GM04504 (cell line): ENCODE measurements at regions not wholly inside any gene's neighbourhood (a gene's known extent, or its start where the extent isn't known, plus 50 kb on each side); places are given as distances from the start of the nearest gene placed in this dataset.

Experiments used
- DNase-seq: peaks from one replicate; pipeline ENCODE4 v3.0.0-alpha.2; 2012; ENCODE audit warnings: low read depth

DNA sequence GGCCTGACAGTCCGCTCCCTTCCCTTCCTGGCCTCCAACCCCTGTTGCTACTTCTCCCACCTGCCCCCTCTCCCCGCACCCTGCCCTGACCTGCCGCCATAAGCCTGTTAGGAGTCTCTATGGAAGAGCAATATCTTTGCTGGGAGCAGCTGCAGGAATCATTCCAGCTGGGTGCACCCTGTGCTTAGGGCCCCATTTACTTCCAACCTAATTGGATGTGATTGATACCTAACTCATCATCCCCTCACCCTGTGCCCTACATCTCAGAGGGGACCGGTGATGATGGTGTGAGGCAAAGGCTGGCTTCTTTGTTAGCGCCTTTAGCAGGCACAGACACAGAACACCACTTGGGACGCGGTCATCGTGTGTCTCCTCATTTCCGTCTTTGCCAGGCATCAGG lies 80.0 kb upstream of the FAM180A start:
- no peak for DNase-seq

DNA sequence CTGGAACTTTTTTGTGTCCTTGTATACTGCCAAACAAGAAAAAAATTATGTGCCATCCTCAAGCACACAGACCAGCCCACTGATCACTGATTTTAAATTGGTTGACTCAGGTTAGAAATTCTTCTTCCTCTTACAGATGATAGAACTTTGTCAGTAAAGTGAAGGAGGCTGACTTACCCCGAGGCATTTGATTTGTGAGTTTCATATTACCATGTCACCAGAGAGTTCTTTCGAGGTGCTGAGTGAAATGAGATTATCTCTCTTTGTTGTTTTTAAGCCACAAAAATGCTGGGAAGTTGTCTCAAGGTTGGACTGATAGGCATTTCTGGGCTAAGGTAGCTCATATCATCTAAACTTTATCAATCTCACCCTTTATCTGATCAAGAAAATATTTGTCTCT lies 78.8 kb upstream of the FAM180A start:
- no peak for DNase-seq

GRCh38 chr7:135825406-135825805 lies 76.8 kb upstream of the FAM180A start:
- DNase-seq: no peak

DNA sequence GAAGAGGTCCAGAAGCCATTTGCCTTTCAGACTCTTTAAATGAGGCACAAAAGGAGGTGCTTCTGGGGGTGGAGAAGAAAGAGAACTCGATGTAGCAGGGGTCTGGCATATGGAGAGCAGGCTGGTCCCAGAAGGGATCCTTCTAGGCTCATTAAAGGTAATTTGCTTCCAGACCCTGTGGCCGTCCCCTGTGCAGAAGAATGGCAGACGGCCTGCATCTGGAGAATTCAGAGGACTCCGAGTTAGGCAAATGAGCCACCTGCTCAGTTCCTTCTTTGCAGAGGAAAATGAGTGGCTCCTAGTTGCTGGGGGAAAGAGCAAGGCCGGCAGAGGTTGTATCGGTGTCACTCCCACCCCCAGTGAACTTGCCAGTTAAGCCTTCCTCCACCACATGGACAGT lies 73.8 kb upstream of the FAM180A start:
- DNase-seq: no peak

DNA sequence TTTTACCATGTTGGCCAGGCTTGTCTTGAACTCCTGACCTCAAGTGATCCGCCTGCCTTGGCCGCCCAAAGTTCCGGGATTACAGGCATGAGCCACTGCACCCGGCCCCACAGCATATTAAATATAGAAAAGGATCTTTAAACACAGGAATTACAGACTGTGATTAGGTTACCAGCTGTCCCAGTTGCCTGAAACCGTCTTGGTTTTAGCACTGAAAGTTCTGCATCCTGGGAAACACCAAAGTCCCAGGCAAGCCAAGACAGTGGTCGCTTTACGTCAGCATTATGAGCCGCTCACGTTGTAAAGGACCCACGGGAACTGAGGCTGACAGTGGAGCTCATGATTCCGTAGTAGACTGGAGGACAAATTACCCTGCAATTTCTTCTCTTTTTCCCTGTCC lies 69.0 kb upstream of the FAM180A start:
- no peak for DNase-seq

- DNase-seq: no peak
These were observed 66.4 kb upstream of the FAM180A start for GRCh38 chr7:135815033-135815432.

DNA sequence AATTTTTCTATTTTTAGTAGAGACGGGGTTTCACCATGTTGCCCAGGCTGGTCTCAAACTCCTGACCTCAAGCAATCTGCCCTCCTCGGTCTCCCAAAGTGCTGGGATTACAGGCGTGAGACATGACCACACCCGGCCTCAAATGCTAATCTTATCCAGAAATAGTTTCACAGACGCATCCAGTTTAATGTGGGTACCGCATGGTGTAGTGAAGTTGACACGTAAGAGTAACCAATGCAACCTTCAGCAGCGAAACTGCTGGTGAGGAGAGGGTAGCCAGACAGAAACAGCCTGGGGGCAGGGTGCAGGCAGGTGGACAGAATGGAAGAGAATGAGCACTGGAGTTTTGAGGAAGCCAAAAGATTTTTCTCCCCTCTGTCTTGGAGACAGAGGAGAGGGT lies 63.5 kb upstream of the FAM180A start:
- DNase-seq: no peak

DNA sequence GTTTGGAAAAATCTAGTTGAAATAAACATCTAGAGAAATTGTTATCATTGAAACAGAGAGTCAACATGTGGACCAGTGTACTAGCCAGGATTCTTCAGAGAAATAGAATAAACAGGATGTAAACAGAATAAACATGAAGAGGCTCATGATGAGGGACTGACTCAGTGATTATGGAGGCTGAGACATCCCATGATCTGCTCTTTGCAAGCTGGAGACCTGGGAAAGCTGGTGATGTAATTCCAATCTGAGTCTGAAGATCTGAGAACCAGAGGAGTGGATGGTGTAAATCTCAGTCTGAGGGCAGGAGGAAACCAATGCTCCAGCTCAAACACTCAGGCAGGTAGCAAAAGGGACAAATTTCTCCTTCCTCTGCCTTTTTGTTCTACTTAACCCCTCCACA lies 62.9 kb upstream of the FAM180A start:
- DNase-seq: no peak

DNA sequence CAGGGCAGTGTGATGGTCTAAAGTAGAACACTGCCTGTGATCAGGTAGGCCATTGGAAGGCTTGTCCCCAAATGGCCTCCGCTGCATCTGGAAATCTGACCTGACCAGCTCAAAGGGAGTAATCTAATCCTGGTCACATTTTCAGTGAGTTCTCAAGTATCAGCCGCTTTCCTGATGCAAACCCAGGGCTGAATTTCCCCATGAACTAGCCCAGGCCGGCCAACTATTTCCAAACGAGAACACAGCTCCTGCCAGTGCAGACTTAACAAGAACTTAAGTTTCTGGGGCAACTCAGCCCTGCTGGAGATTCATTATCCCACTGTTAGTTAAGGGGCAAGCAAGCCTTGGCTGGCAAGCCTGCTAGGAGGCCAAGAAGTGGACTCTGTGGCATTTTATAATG lies 59.6 kb upstream of the FAM180A start:
- no peak for DNase-seq

- no peak for DNase-seq
These were observed 54.5 kb upstream of the FAM180A start for GRCh38 chr7:135803143-135803542.

GRCh38 chr7:135802697-135803096 lies 54.1 kb upstream of the FAM180A start:
- no peak for DNase-seq

- no peak for DNase-seq
These were observed 53.3 kb upstream of the FAM180A start for GRCh38 chr7:135801877-135802276.

DNA sequence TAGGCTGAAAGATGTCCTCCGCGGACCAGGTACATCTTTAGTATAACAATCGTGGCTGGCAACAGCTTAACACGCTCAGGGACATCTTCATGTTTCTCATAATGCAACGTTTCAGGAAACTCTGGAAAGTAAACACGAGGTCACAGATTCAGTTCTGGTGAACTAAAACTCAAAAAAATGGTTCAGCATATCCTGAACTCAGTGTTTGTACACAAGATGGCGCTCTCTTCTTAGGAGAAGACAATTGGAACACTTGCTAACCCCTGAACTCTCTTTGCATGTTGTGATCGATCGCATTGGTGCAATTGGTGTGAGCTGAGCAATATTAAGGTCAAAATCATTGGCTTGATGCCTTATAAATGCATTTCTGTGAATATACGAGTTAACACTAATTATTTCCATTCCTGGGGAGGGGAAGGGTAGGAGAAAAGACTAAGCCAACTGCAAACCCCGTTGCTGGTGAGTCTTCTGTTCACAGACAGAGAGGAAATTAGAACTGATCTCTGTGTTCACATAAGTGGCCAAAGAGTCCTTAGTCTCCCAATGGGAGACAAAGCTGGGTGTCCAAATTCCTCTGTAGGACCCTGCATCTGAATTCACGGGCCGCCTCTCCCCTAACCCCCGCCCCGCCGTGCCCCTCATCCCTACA lies 52.6 kb upstream of the FAM180A start:
- DNase-seq: peak; percentile 44

DNA sequence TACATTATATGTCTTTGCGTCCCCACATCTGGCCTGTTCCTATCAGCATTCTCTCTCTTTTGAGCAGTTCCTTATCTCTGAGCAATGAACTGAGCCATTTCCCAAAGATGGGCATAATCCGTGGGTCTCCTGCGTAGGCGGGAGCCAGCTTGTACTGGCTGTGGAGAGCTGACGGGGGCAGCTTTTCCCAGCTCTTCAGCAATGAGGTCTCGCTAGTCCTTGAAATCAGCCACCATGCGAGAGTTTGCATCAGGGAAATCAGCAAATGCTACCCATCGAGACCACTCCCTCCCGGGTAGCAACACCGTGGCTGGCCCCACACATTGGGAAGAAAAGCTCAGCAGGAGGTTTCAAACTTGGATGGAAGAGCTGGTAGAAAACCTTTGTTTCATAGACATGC lies 51.9 kb upstream of the FAM180A start:
- DNase-seq: no peak

GRCh38 chr7:135799881-135800280 lies 51.3 kb upstream of the FAM180A start:
- DNase-seq: no peak
